Activated T-cell treated with anti-CD3 and anti-CD28 coated beads, Interleukin-2, amount 50 U/mL, for 4 hours (primary cell): ENCODE measurements at regions not wholly inside any gene's neighbourhood (a gene's known extent, or its start where the extent isn't known, plus 50 kb on each side); places are given as distances from the start of the nearest gene placed in this dataset.
"Not testable (repeated sequence)": the region's sequence is repeated elsewhere in the genome, so short reads cannot be mapped to it uniquely, and the experiment has no call there.

Experiments used
- ATAC-seq, 2 donors: fragments of 200-7000 bp; cut with Tn5 transposase; one replicate each; pipeline ENCODE4 v1.10.0; 2021
- DNase-seq: peaks from one replicate; pipeline ENCODE4 v3.0.0-alpha.2; 2020
- H3K27me3 Mint-ChIP-seq: one replicate; pipeline ENCODE4 v1.8.0; 2021; ENCODE audit warnings: low read depth, mixed read lengths
- H3K36me3 Mint-ChIP-seq: one replicate; pipeline ENCODE4 v1.8.0; 2022; ENCODE audit warnings: mixed read lengths; ENCODE audit not compliant: insufficient read depth
- H3K4me1 Mint-ChIP-seq: one replicate; pipeline ENCODE4 v1.8.0; 2021; ENCODE audit warnings: low read depth, mixed read lengths
- H3K4me3 Mint-ChIP-seq: one replicate; pipeline ENCODE4 v1.8.0; 2021; ENCODE audit warnings: mild to moderate bottlenecking, moderate library complexity, mixed read lengths
- H3K9me3 Mint-ChIP-seq: one replicate; pipeline ENCODE4 v1.8.0; 2021; ENCODE audit warnings: mixed read lengths

DNA sequence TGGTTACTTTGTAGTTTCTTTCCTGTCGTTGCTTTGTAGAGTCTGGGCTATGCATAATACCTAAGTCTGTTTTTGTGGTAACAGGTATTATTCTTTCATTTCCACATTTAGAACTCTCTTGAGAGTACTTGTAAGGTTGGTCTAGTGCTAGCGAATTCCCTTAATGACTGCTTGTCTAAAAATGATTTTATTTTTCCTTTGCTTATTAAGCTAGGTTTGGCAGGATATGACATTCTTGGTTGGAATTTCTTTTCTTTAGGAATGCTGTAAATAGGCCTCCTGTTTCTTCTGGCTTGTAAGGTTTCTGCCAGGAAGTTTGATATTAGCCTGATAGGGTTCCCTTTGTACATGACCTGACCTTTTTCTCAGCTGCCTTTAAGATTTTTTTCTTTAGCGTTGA is 70.1 kb upstream of the SGO1 start:
- Mint-ChIP-seq H3K9me3 (no peaks in the 10 kb centered on the region), H3K27me3 (no peaks in the 10 kb centered on the region), H3K4me3 (no peak overlapping the region), H3K36me3 (no peaks in the 10 kb centered on the region), H3K4me1 (no peaks in the 10 kb centered on the region)
- DNase-seq (no peak), ATAC-seq (no peak)

DNA sequence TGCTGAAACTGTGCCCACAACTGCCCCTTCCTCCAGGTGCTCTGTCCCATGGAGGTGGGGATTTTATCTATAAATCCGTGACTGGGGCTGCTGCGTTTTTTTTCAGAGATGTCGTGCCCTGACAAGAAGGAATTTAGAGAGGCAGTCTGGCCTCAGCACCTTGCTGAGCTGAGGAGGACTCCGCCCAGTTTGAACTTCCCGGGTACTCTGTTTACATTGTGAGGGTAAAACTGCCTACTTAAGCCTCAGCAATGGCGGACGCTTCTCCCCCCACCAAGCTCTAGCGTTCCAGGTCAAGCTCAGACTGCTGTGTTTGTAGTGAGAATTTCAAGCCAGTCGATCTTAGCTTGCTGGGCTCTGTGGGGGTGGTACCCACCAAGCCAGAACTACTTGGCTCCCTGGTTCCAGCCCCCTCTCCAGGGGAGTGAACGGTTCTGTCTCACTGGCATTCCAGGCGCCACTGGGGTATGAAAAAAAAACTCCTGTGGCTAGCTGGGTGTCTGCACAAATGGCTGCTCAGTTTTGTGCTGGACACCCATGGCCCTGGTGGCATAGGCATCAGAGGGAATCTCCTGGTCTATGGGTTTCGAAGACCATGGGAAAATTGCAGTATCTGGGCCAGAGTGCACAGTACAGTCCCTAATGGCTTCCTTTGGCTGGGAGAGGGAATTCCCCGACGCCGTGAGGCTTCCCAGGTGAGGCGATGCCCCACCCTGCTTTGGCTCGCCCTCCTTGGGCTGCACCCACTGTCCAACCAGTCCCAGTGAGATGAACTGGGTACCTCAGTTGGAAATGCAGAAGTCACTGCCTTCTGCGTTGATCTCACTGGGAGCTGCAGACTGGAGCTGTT is 68.5 kb upstream of the SGO1 start:
- no peaks in the 10 kb centered on the region for H3K36me3 Mint-ChIP-seq
- no peaks in the 10 kb centered on the region for H3K27me3 Mint-ChIP-seq
- ATAC-seq, result no peak
- no peaks in the 10 kb centered on the region for H3K9me3 Mint-ChIP-seq
- DNase-seq, result no peak
- H3K4me1 Mint-ChIP-seq, result no peaks in the 10 kb centered on the region
- H3K4me3 Mint-ChIP-seq, result no peak overlapping the region

DNA sequence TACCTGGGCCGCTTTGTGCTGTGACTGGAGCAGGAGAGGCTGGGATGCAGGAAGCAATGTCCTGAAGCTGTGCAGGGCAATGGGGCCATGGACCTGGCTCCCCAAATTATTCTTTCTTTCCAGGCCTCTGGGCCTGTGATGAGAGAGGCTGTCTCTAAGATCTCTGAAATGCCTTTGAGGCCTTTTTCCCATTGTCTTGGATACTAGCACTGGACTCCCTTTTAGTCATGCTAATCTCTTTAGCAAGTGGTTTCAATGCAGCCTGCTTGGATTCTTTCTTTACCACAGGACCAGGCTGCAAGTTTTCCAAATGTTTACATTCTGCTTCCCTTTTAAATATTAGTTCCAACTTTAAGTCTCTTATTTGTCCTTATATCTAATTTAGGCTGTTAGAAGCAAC is 64.8 kb upstream of the SGO1 start:
- DNase-seq, result no peak
- Mint-ChIP-seq H3K36me3 (no peaks in the 10 kb centered on the region), H3K9me3 (peaks cover 7% of the 10 kb centered on the region), H3K4me3 (no peak overlapping the region), H3K27me3 (no peaks in the 10 kb centered on the region), H3K4me1 (no peaks in the 10 kb centered on the region)
- ATAC-seq, result no peak

DNA sequence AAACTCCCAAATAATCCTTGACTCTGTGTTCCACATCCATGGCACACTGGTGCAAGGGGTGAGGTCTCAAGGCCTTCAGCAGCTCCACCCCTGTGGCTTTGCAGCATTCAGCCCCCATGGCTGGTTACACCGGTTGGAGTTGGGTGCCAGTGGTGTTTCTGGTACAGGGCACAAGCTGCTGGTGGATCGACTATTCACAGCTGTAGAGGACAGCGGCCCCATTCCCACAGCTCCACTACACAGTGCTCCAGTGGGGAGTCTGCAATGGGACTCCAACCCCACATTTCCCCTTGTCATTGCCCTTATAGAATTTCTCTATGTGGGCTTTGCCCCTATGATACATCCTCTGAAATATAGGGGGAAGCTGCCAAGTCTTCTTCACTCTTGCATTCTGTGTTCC is 64.3 kb upstream of the SGO1 start:
- Mint-ChIP-seq H3K9me3 (peaks cover 9% of the 10 kb centered on the region), H3K4me3 (no peak overlapping the region), H3K4me1 (no peaks in the 10 kb centered on the region), H3K27me3 (no peaks in the 10 kb centered on the region), H3K36me3 (no peaks in the 10 kb centered on the region)
- no peak for ATAC-seq
- no peak for DNase-seq

DNA sequence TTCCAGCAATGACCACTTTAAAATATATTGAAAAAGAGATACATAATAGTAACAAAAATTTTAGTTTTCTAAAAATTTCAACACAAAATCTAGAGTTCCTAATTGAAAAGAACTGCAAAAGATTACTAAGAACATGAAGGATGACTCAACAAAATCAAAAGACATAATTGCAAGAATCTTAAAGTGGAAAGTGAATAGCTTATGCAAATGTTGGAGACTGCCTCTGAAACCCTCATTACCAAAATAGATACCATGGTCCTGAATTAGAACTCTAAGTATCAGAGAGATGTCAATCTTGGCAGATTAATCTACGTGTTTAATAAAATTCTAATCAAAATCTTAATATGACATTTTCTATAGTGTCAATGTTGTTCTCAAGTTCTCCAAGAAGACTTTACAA is 60.7 kb upstream of the SGO1 start:
- Mint-ChIP-seq H3K27me3 (no peaks in the 10 kb centered on the region), H3K36me3 (no peaks in the 10 kb centered on the region), H3K9me3 (peaks cover 9% of the 10 kb centered on the region), H3K4me3 (no peak overlapping the region), H3K4me1 (no peaks in the 10 kb centered on the region)
- no peak for ATAC-seq
- DNase-seq, result no peak

DNA sequence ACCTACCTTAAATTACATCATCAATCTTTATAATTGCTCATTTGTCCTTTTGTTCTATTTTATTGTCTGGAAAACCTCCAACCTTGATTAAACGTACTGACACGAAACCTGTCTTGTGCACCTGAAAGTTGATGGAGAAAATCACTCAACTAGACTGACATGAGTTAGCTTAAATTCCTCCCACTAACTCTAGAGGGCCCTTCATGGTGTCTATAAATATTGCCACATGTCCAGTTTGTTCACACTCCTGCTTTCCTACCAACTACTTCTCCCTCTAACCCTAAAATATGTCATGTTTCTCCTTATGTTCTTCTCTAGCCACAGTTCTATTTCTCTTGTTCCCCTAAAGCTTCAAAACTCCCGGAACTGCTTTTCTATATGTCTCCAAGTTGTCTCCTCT is 59.8 kb upstream of the SGO1 start:
- H3K9me3 Mint-ChIP-seq, result peaks cover 13% of the 10 kb centered on the region
- ATAC-seq, result no peak
- no peaks in the 10 kb centered on the region for H3K27me3 Mint-ChIP-seq
- no peaks in the 10 kb centered on the region for H3K4me1 Mint-ChIP-seq
- H3K36me3 Mint-ChIP-seq, result no peaks in the 10 kb centered on the region
- DNase-seq, result no peak
- no peak overlapping the region for H3K4me3 Mint-ChIP-seq

DNA sequence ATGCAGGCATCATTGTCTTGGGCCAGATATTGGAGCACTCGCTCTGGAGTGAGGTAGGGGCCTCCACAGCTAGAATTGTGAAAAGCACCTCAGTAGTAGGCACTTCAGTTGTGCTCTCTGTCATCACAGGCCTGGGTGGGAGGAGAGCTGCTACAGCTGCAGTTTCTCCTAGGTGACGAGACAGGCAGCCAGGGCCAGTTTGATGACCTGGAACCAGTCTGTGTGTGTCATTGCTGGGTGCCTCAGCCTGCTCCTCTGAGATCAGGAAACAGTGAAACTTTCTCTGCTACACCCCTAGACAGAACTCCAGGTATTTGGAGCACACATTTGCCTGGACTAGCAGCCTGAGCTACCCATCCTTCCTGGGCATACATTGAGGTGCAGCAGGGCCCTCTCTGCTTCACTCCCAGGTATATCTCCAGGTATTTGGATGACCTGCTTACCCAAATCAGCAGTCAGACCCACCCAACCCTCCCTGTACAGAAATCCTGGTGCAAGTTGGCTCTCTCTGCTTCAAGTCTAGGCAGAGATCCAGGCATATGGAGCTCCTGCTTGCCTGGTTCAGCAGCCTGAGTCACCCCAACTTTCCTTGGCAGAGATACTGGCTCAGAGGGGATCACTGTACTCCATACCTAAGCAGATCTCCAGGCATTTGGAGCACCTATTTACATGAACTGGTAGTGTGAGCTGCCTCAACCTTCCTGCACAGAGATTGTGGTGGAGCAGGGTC is 54.3 kb upstream of the SGO1 start:
- Mint-ChIP-seq H3K9me3 (peaks cover 3% of the 10 kb centered on the region), H3K4me3 (no peak overlapping the region), H3K27me3 (no peaks in the 10 kb centered on the region), H3K36me3 (no peaks in the 10 kb centered on the region), H3K4me1 (no peaks in the 10 kb centered on the region)
- ATAC-seq (no peak), DNase-seq (no peak)

DNA sequence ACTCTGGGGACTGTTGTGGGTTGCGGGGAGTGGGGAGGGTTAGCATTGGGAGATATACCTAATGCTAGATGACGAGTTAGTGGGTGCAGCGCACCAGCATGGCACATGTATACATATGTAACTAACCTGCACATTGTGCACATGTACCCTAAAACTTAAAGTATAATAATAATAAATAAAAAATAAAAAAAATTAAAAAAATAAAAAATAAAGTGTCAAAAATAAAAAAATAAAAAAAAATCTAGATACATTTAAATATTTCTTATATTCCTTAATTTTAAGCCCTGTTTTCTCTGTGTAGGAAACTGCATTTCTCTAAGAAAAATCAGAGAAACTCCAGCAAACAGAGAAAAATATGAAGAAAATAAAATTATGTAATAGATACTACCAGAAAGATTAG is 52.2 kb upstream of the SGO1 start:
- ATAC-seq, H3K36me3 Mint-ChIP-seq, H3K4me3 Mint-ChIP-seq, H3K27me3 Mint-ChIP-seq, DNase-seq, H3K4me1 Mint-ChIP-seq, H3K9me3 Mint-ChIP-seq: not testable (repeated sequence)

DNA sequence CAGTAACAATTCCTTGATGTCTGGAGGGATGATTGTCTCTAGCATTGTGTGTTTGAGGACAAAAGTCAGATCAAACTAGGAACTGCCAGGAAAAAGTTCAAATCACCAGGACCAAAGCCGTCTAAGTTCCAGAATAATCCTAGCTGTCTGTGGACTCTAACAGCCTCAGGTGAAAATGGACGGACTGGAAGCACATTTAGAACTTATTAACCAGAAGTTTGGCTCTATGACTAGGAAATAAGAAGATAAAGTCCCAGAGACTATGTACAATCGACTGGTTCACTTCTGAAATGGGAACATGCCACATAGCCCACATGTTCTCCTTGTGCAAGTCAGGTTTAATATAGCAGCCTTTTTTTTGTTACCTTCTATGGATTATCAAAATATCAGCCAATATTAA is 50.6 kb upstream of the SGO1 start:
- no peak overlapping the region for H3K4me3 Mint-ChIP-seq
- no peak for ATAC-seq
- no peaks in the 10 kb centered on the region for H3K36me3 Mint-ChIP-seq
- DNase-seq, result no peak
- peaks cover 3% of the 10 kb centered on the region for H3K9me3 Mint-ChIP-seq
- no peaks in the 10 kb centered on the region for H3K27me3 Mint-ChIP-seq
- H3K4me1 Mint-ChIP-seq, result no peaks in the 10 kb centered on the region
